Gastroesophageal sphincter (tissue), 3 donors: ENCODE measurements at regions not wholly inside any gene's neighbourhood (a gene's known extent, or its start where the extent isn't known, plus 50 kb on each side); places are given as distances from the start of the nearest gene placed in this dataset.

ENCODE experiments used
- POLR2A ChIP-seq, 2 donors: fragments of 450-650 bp; IDR thresholded peaks; one replicate each; pipeline ENCODE4 v1.6.1; 2017; ENCODE audit warnings: antibody characterized with exemption in 2 of 2, mild to moderate bottlenecking in 2 of 2, moderate library complexity in 1 of 2
- POLR2AphosphoS5 ChIP-seq: sonication (generic); formaldehyde crosslinking; IDR thresholded peaks from one replicate; pipeline ENCODE4 v1.6.1; 2017; ENCODE audit warnings: antibody characterized with exemption
- TF ChIP-seq, protein P1 (sequence below), 4 experiments: fragments of 200-600 bp in 2 of 4; fragments of 450-650 bp in 2 of 4; sonication (generic) in 1 of 4; IDR thresholded peaks; one replicate each; pipeline ENCODE4 v1.5.1; 2017 to 2019; ENCODE audit warnings: antibody characterized with exemption in 4 of 4, mild to moderate bottlenecking in 2 of 4, moderate library complexity in 2 of 4

GRCh38 chr6:14671261-14671681 is 553.7 kb downstream of the CD83 start:
- TF ChIP-seq, protein P1, sequence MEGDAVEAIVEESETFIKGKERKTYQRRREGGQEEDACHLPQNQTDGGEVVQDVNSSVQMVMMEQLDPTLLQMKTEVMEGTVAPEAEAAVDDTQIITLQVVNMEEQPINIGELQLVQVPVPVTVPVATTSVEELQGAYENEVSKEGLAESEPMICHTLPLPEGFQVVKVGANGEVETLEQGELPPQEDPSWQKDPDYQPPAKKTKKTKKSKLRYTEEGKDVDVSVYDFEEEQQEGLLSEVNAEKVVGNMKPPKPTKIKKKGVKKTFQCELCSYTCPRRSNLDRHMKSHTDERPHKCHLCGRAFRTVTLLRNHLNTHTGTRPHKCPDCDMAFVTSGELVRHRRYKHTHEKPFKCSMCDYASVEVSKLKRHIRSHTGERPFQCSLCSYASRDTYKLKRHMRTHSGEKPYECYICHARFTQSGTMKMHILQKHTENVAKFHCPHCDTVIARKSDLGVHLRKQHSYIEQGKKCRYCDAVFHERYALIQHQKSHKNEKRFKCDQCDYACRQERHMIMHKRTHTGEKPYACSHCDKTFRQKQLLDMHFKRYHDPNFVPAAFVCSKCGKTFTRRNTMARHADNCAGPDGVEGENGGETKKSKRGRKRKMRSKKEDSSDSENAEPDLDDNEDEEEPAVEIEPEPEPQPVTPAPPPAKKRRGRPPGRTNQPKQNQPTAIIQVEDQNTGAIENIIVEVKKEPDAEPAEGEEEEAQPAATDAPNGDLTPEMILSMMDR (IDR thresholded peaks at IDR 0.05) = no peak
- TF ChIP-seq POLR2A (IDR thresholded peaks at IDR 0.05) (no peak), POLR2AphosphoS5 (no peak)
